OCI-LY1 (cell line): ENCODE measurements at regions not wholly inside any gene's neighbourhood (a gene's known extent, or its start where the extent isn't known, plus 50 kb on each side); places are given as distances from the start of the nearest gene placed in this dataset.
"Not testable (repeated sequence)": the region's sequence is repeated elsewhere in the genome, so short reads cannot be mapped to it uniquely, and the experiment has no call there.

ENCODE experiments used
- H2AFZ ChIP-seq: fragments of 200-600 bp; sonication (generic), shearing (Covaris generic); 2 replicates; pipeline ENCODE4 v1.6.0; 2014; ENCODE audit warnings: antibody characterized with exemption, mild to moderate bottlenecking, low read length
- H3F3A ChIP-seq: fragments of 200-600 bp; sonication (generic), shearing (Covaris generic); 2 replicates; pipeline ENCODE4 v1.6.0; 2014; ENCODE audit warnings: mild to moderate bottlenecking, antibody characterized with exemption, low read length, moderate library complexity; ENCODE audit not compliant: insufficient read depth
- H3K27ac ChIP-seq: fragments of 200-600 bp; sonication (generic); 2 replicates; pipeline ENCODE4 v1.5.1; 2014; ENCODE audit warnings: low read length, mixed run types, mild to moderate bottlenecking, low read depth; ENCODE audit not compliant: poor library complexity, severe bottlenecking
- H3K27me3 ChIP-seq: fragments of 200-600 bp; sonication (generic); 2 replicates; pipeline ENCODE4 v1.6.0; 2014; ENCODE audit warnings: antibody characterized with exemption, mild to moderate bottlenecking, low read length, moderate library complexity; ENCODE audit not compliant: insufficient read depth
- H3K36me3 ChIP-seq: fragments of 200-600 bp; sonication (generic); 2 replicates; pipeline ENCODE4 v1.6.1; 2014; ENCODE audit warnings: mild to moderate bottlenecking, antibody characterized with exemption, low read length, moderate library complexity, mixed read lengths; ENCODE audit not compliant: insufficient read depth
- H3K4me1 ChIP-seq: fragments of 200-600 bp; sonication (generic); 2 replicates; pipeline ENCODE4 v1.5.1; 2014; ENCODE audit warnings: mild to moderate bottlenecking, low read length, moderate library complexity; ENCODE audit not compliant: insufficient read depth, severe bottlenecking
- H3K4me2 ChIP-seq: fragments of 200-600 bp; sonication (generic), shearing (Covaris generic); 2 replicates; pipeline ENCODE4 v1.6.1; 2014; ENCODE audit warnings: low read length
- H3K4me3 ChIP-seq: fragments of 200-600 bp; sonication (generic); 2 replicates; pipeline ENCODE4 v1.5.1; 2014; ENCODE audit warnings: low read length, low read depth, mild to moderate bottlenecking, mixed read lengths; ENCODE audit not compliant: poor library complexity, severe bottlenecking
- H3K79me2 ChIP-seq: fragments of 200-600 bp; shearing (Covaris generic); 2 replicates; pipeline ENCODE4 v1.6.1; 2016; ENCODE audit warnings: mixed run types, low read length, mixed read lengths; ENCODE audit not compliant: insufficient read depth
- H3K9ac ChIP-seq: fragments of 200-600 bp; sonication (generic), shearing (Covaris generic); 2 replicates; pipeline ENCODE4 v1.6.1; 2014; ENCODE audit warnings: mild to moderate bottlenecking, low read length, mixed read lengths
- H3K9me2 ChIP-seq: fragments of 200-600 bp; sonication (generic), shearing (Covaris generic); 2 replicates; pipeline ENCODE4 v1.6.1; 2014; ENCODE audit warnings: low read depth, mild to moderate bottlenecking, low read length, mixed read lengths
- H3K9me3 ChIP-seq: fragments of 200-600 bp; shearing (Covaris generic); 2 replicates; pipeline ENCODE4 v1.6.1; 2014; ENCODE audit warnings: low read length, mixed read lengths
- H4K20me1 ChIP-seq: fragments of 200-600 bp; sonication (generic), shearing (Covaris generic); 2 replicates; pipeline ENCODE4 v1.6.0; 2016; ENCODE audit warnings: mild to moderate bottlenecking, low read length; ENCODE audit not compliant: insufficient read depth
- CTCF ChIP-seq: fragments of 200-600 bp; sonication (generic), shearing (Covaris generic); IDR thresholded peaks from 2 replicates; pipeline ENCODE4 v1.5.1; 2017; ENCODE audit warnings: mild to moderate bottlenecking, antibody characterized with exemption, low read length, moderate library complexity, mixed read lengths
- EZH2 ChIP-seq: fragments of 200-600 bp; sonication (generic), shearing (Covaris generic); IDR thresholded peaks from 2 replicates; pipeline ENCODE4 v1.8.0; 2017; ENCODE audit warnings: borderline replicate concordance, mixed run types, mild to moderate bottlenecking, antibody characterized with exemption, low read length, moderate library complexity, mixed read lengths

GRCh38 chr5:1638658-1639400, 115.1 kb upstream of the LPCAT1 start:
- H3K9me3 ChIP-seq = no peaks in the 10 kb centered on the region
- no peaks in the 10 kb centered on the region for H4K20me1 ChIP-seq
- no peak overlapping the region for H3K4me3 ChIP-seq
- peaks cover 9% of the 10 kb centered on the region for H3K4me1 ChIP-seq
- H3K27me3 ChIP-seq = no peaks in the 10 kb centered on the region
- H3K36me3 ChIP-seq = no peaks in the 10 kb centered on the region
- TF ChIP-seq CTCF (no peak), EZH2 (no peak)
- no peak overlapping the region for H2AFZ ChIP-seq
- H3K79me2 ChIP-seq = no peaks in the 10 kb centered on the region
- H3F3A ChIP-seq = no peaks in the 10 kb centered on the region
- H3K9ac ChIP-seq = no peak overlapping the region
- H3K27ac ChIP-seq = no peak overlapping the region
- H3K9me2 ChIP-seq = no peaks in the 10 kb centered on the region
- no peak overlapping the region for H3K4me2 ChIP-seq

- Histone ChIP-seq H3K4me3 (no peak overlapping the region), H3K9me2 (no peaks in the 10 kb centered on the region), H3K27me3 (no peaks in the 10 kb centered on the region), H4K20me1 (no peaks in the 10 kb centered on the region), H3K4me1 (peaks cover 11% of the 10 kb centered on the region), H3K36me3 (no peaks in the 10 kb centered on the region), H2AFZ (no peak overlapping the region), H3K9ac (no peak overlapping the region), H3K4me2 (no peak overlapping the region), H3F3A (no peaks in the 10 kb centered on the region), H3K79me2 (no peaks in the 10 kb centered on the region), H3K27ac (no peak overlapping the region), H3K9me3 (no peaks in the 10 kb centered on the region)
- TF ChIP-seq CTCF (no peak), EZH2 (no peak)
Observed at GRCh38 chr5:1637639-1638481, 114.1 kb upstream of the LPCAT1 start.

GRCh38 chr5:1636981-1637638, 113.3 kb upstream of the LPCAT1 start:
- Histone ChIP-seq H3F3A (no peaks in the 10 kb centered on the region), H3K4me3 (no peak overlapping the region), H3K4me2 (no peak overlapping the region), H3K9ac (no peak overlapping the region), H3K9me3 (no peaks in the 10 kb centered on the region), H3K79me2 (no peaks in the 10 kb centered on the region), H3K27me3 (no peaks in the 10 kb centered on the region), H3K4me1 (peaks cover 15% of the 10 kb centered on the region), H3K27ac (no peak overlapping the region), H4K20me1 (no peaks in the 10 kb centered on the region), H2AFZ (no peak overlapping the region), H3K36me3 (no peaks in the 10 kb centered on the region), H3K9me2 (no peaks in the 10 kb centered on the region)
- TF ChIP-seq CTCF = no peak
- no peak for TF ChIP-seq EZH2

GRCh38 chr5:1636208-1636770, 112.5 kb upstream of the LPCAT1 start:
- not testable (repeated sequence) for H4K20me1 ChIP-seq, H3K9ac ChIP-seq, H3K9me2 ChIP-seq, H3K36me3 ChIP-seq, H3K27me3 ChIP-seq, H3K4me3 ChIP-seq, H3K27ac ChIP-seq, H2AFZ ChIP-seq, H3K4me2 ChIP-seq, H3K9me3 ChIP-seq, H3F3A ChIP-seq, H3K79me2 ChIP-seq
- peaks cover 15% of the 10 kb centered on the region for H3K4me1 ChIP-seq

GRCh38 chr5:1635477-1635876, 111.7 kb upstream of the LPCAT1 start:
- not testable (repeated sequence) for H3K36me3 ChIP-seq, H3K27ac ChIP-seq, H4K20me1 ChIP-seq, H3K4me3 ChIP-seq, H3K79me2 ChIP-seq, H2AFZ ChIP-seq, H3K27me3 ChIP-seq, H3K9me3 ChIP-seq, H3K4me2 ChIP-seq, H3F3A ChIP-seq, H3K9me2 ChIP-seq, H3K9ac ChIP-seq
- peaks cover 15% of the 10 kb centered on the region for H3K4me1 ChIP-seq
